ENCODE measurements at regions not wholly inside any gene's neighbourhood (a gene's known extent, or its start where the extent isn't known, plus 50 kb on each side); places are given as distances from the start of the nearest gene placed in this dataset.

DNA sequence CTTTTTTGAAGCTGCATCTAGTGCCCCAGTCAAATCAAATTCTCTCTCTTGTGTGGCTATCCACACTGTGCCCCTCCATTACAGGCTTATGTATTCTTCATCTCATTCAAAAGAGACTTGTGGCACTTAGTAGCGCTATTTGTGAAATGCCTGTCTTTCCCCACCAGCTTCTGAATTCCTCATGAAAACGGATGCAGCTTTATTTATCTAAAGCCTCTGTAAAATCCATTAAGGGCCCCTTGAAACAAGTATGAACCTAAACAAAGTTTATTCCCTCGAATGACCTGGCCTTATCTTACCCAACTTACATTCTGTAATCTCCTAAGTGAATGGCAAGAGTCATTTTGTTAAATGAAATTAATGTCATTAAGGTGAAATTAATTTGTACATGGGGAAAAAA lies 417.4 kb upstream of the PIK3C3 start:
- DNase-seq: no peak

DNA sequence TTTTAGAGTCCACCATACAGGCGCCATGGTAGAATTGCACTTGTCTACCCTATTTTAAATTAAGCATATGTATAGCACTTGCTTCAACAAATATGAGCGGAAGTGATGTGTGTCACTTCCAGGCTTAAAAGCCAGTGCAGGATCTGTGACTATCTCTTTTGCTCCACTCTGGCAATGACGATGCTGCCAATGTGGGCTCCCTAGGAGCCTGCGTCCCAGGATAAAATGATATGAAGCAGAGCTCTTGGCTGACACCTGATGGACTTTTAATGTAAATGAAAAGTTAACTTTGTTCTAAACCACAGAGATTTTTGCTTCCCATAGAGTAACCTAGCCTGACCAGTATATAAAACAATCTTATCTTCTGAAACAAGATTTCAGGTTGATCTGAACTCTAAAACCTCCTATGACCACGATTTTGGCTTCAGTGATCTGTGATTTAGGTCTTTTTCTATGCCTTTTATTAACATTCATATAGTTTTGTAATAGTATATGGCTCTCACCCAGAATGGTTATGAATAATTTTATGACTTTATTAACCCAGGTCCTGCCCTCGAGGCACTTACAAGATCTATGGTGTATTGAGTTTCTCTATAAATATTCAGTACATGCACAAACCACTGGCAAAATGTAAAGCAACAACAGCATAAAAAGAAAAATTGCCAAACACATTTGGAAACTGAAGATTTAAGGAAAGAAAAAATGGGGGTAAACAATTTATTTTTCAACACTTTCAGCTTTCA lies 422.5 kb upstream of the PIK3C3 start:
- peak; percentile 2 for DNase-seq

DNA sequence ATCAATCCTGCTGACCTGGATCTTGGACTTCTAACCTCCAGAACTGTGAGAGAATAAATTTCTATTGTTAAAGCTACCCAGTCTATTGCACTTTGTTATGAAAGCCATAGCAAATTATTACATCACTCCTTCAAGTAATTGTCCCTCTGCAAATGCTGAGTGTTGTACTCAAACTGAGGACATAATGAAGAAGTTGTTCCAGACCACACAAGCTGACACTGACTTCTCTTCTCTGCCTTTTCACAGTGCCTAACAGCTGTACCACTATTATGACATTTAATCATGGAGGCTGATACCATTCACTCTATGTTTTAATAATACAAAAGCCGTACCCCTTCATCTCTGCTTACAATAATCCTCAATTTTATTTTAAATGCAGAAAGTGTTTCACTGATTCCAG lies 424.1 kb upstream of the PIK3C3 start:
- DNase-seq: no peak

DNA sequence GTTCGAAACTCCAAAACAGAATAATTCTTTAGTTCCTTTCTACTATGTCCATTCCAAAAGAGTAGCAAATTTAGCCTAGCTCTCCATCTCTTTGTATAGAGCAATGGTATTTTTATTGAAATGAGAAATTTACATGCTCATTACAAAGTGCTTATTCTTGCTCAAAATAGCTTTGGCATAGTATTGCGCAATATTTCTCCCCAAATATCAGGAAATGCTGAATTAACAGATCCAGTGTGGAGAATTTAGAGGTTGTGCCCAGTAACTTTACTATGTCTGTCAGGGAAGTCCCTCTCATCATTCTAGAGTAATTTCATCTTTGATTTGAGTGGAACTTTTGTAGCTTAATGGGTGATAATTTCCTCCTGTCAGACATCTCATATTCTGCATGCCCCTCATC lies 425.9 kb upstream of the PIK3C3 start:
- no peak for DNase-seq

DNA sequence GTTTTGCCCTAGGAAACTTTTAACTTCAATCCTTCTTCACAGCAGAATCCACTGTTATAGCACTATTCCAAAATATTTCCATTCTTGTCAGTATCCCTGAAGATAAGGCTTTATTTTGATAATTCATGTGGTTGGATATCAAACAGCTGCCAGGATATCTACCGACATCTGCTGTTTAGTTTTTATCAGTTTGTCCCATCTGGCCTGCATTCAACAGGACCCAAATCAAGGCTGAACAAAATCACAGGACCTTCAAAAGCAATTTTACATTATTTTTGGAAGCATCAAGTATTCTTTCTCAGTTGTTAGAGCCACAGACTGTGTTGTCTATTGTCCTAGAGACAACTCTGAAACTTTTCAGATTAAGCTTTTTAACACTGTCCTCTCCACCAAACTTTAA lies 429.0 kb upstream of the PIK3C3 start:
- no peak for DNase-seq

DNA sequence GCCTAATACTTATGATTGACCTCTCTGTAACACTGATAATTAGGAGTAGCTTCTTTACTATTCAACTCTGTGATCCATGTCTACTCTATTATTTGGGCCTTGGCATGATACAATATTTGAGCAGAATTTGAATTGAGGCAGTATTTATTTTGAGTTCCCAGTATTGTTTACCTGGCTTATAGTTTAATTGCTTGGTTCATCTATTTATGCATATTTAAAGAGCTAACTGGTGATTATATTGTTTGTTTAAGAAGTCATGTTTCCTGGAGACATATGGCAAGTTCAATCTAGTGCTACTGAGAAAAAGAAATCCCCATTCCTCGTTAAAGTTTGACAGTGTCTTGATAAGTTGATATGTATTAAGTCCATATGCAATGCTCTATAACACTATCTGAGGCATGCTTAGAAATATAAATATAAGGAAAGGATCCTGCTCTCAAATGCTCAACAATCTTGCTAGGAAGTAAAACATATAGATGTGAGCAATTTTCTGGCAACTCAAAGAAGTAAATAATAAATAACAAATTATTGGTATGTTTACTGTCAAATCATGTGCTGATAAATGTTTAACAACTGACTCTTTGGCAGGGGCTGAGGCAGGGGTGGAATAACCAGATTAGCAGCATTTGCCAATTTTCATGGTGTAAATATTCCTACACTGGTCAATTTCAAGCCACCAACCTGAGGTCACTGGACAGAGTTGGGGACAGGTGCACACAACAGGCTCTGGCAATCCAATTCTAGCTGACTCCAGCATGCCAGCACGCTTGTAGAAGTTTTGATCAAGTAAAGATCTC lies 430.2 kb upstream of the PIK3C3 start:
- DNase-seq: no peak

DNA sequence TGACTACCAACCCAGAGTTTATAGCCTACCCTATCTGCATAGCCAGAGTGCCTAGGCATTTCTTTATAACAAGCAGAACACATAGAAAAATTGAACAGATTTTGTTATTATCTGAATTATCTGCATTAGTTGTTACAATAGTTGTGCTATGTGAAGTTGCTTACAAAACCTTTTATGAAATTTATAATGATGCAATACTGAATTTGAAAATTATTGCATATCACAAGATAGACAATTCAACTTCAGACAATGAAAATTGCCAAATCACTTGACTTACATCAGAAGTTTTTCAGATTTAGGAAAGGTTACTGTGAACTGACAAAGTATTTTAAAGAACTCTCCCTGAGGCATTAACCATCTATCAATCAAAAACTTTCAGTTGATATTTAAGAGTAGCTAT lies 437.9 kb upstream of the PIK3C3 start:
- DNase-seq: no peak

DNA sequence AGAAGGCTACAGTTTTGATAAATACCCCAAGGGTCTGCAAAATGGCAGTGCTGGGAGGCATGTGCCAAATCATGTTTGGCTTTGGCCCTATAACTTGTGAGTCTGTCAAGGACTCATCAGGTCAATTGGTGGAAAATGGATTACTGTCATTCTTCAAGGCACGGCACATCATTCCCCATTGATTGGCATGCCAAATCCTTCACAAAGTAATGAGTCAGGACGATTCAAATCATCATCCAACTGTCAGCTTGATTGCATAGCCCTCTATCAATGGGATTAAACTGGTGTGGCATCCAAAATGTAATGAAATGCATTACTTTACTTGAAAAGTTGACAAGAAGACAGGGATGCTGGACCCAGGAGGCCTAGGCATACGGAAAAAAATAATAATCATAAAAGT lies 441.6 kb upstream of the PIK3C3 start:
- DNase-seq: no peak

DNA sequence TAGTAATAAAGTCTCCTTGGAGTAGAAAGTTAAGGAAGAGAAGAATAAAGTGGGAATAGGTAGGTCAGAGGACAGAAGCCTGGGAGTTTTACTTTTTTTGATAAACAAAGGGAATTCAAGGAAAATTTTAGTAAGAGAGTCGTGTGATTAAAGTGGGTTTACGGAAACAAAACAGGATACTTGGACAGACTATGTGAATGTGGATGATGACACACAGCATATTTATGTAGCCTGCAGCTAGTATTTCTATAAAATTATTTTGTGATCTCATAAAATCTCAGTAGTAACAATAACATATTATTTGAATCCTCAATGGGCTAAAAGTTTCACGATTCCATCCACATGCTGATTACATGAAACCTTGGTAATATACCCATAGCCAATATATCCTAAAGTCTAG lies 450.7 kb upstream of the PIK3C3 start:
- DNase-seq: no peak

DNA sequence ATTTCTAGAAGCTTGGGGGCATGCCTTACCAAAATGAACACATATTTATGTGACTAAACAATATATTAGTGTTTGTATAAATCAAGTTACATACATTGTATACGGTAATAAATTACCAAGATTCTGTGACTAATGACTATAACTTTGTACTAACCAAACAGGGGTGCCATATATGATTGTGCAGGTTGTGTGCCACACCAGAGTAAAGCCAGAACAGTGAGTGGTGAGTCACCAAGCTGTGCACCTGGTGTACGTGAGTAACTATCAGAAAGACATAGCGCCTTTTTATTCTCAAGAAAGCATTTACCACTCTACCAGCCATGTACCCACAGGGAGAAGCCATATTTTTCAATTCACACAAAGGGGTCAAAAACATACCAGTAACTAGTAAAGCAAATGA lies 453.2 kb upstream of the PIK3C3 start:
- DNase-seq: no peak

DNA sequence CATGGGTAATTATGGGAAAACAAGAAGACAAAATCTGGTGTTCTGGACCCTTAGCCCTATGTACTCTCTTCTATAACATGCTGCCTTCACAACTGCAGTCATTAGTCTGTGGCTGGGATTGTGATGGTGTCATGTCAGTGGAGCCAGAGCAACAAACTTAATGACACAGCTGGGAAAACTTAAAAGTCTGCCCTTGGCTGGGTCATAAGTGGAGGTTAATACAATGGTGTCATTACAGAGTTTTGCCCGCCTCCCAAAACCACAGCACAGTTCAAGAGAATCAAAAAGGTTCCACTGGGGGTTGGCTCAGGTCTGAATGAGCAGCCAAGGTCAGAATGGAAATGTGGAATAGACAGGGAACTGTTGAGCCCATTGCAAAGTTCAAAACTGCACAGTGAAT lies 455.7 kb upstream of the PIK3C3 start:
- no peak for DNase-seq

DNA sequence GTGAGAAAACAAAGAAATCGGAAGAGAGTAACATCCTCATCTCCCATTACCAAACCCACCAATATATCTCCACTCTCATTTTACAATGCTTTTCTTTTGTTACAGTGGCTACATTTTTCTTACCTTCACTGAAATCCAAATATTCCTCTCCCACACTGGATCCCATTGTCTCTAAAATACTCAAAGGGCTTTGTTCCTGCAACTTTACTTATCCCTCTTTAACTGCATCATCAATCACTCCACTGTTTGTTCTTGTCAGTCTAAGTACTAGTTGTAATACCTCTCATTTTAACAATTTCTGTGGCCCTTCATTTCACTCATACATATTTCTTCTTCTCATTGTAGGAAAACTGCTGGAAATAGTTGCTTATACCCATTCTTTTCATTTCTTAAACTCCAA lies 464.2 kb upstream of the PIK3C3 start:
- DNase-seq: no peak

DNA sequence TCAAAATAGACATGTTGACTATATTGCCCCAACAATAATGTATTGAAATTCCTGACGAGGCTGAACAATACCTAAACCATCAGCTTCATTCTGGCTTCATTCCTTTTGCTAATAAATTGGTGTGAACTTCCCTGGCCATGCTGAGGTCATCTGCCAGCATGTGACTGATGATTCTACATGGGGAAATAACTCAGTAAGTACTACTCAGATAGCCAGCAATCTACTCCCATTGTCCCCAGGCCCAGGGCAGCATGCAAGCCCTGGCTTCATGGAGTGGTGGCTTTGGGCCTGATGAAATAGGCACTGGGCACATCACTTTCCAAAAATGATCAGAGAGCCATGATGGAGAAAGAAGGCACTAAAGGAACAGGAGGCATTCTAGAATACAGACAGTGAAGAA lies 468.5 kb upstream of the PIK3C3 start:
- no peak for DNase-seq

DNA sequence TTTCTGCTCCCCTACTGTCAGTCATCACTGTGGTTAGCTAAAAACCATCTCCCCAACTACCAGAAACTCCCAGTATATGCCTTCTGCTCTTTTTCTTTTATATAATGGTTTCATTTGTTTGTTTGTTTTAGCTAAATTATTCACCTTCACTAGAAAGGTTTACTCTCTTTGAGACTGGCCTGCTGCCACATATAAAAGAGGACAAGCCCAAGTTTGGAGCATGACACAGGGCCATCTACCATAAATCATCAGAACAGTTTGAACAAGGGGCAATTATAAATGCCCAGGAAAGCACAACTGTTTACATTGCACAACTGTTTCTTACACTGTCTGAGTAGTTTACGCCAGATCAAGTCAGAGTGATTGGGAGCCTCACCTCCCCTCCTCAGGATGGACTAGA lies 471.0 kb upstream of the PIK3C3 start:
- DNase-seq: no peak

DNA sequence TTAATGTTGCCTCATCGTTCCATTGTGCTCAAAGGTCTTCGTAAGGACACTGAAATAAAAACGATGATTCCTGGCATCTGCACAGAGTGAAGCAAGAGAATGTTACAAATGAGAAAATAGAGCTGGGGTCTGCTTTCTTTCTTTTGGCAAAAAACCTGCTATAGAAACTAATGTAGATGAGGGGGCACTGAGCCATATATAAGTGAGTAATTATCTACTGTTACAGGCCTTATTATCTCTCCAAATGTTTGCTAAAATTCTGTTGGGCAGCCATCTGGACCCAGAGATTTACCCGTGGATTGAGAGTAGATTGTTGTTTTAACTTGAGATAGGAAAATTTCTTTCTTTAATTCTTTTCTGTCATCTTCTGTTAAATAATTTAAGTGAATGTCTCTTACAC lies 472.5 kb upstream of the PIK3C3 start:
- no peak for DNase-seq

DNA sequence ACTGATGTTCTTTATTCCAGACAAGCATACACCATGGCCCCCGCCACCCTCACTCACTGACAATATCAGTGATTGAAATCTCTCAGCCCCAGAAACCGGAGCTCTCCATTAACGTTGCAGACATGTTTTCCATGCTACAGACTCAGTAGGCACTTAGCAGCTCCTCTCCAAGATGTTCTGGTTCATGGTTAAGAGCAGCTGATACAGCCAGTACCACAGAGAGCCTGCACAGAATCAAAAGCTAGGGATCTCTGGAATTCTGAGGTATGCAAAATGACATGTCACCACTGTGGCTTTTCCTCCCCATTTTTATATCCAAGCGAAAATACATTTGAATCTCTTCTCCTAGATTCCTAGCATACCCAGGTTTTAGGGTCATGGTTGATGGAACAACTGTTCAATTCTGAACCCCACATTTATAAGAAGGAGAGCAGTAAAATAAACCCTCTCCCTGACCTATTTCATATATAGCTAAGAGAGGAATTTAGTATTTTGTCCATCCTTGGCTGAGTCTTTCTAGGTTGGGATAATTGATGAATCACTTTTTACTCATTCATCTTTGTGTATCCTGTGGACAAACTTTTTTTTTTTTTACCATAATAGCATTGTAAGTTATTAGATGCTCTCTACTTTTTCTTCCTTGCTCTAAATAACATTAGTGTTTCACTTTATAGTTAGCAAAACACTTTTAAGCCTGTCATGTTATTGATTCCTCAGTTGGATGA lies 488.4 kb upstream of the PIK3C3 start:
- peak; percentile 13 for DNase-seq

DNA sequence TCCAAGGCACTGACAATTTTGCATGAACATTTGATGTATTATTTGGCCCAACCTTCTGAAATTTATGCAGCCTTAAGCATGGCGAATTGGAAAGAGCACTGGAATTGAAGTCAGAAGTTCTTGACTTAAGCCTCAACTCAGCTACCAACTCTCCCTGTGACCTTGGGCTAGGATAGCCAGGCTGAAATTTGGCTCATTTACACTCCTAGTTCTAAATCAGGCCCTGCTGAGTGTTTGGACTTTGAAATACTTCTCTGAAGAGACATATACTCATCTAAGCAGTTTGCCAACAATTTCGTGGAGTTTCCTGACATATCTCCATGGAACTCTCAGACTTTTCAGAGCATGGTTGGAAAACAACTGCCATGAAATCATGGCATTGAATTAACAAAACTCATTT lies 489.6 kb upstream of the PIK3C3 start:
- no peak for DNase-seq

DNA sequence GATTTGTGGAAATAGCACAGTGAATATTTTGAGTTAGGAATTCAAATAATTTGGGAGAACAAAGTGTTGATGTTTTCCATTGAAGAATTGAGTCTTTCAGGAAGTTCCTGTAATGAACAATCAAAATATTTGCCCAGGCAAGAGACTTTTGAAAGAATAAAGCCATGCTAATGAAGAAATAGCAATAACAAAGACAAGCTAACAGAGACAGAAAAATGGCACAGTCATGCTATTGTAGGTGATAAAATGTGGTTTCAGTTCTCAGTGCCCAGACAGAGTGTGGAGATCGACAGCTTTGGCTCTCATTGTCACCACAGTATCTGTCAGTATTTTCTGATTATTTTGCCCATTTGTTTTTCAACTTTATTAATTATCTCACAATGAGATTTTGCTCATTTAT lies 490.8 kb upstream of the PIK3C3 start:
- no peak for DNase-seq

DNA sequence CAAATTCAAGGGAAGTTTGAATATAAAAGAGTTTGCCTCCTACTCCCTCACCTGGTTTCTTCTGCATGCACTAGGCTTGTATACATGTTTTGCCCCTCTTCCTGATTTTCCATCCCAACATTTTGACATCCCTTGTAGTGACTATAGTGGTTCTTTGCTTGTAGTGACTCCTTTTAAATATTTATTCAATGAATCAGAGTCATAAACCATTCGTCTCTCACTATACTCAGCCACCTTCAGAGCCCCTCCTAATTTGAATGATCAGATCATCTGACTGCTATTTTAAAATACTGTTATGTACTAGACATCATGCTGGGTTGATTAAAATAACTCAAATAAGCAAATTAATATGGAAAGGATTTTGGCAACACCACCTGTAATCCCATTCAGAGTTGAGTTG lies 492.1 kb upstream of the PIK3C3 start:
- DNase-seq: peak; percentile 0

DNA sequence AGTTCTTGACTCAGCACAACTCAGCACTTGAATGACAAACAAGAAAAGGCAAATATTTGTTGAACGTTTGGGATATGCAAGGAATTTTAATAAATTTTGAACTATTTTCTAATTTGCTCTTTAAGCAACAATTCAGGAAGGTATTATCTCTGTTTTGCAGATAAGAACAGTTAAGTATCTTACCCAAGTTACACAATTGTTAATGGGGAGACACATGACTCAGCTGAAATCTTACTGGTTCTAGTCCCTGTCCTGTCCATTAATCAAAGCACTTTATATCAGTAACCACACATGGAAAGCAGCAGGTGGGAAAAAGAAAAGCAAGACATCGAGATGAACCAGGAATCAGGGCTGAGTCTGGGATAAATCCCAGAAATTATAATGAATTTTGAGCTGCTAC lies 493.9 kb upstream of the PIK3C3 start:
- no peak for DNase-seq

DNA sequence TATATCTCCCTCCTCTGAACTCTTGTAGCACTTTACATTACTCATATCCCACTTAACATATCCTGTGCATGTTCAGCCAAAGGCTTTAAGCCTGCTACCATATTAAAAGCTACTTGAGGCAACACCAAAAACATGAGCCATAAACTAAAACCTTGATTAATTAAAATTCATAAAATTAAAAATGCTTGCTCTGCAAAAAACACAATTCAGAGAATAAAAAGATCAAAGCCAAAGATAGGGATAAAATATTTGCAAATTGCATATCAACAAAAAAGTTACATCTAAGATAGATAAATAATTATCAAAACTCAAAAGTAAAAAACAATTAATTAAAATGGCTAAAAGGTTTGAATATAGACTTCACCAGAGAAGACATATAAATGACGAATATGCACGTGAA lies 495.4 kb upstream of the PIK3C3 start:
- no peak for DNase-seq

DNA sequence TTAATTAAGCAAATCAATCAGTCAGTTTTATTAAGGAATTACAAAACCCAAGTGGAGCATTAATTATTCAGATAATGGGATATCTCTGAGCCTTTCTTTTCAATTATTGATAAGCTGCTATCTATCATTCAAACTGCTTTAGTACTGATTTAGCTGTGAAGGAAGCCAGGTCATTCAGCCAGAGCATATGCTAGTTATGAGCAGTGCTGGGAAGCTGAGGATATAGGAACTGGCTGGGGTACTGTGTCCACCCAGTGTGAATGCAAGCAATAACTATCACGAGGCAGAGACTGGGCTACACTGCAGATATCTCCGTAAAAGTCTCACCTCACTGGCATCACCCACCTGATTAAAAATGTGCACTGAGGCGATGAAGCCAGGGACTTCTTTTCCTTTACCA lies 496.7 kb upstream of the PIK3C3 start:
- DNase-seq: no peak

DNA sequence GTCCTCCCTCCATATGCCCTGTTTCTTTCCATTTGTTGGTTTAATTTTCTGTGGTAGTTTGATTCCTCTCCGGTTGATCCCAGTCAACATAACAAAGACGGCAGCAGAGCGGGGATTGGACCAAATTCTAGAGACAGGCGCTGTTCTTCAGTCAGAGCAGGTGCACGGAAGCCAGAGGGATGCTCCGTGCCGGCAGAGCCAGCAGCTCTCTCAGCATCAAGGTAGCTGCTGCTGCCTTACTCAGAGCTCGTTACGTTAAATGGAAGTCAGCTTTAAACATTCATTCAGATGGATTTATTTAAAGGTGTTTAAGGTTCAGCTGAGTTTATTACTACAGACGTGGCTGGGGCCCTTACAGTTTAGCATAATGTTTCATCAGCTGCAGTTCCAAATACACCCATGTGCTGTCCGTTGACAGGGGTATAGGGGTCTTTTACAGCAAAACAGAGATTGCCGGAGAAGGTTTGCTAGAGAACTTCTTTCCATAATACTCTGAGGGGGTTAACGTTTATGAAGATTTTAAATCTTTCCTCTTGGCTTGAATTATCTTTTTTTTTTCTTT lies 497.2 kb upstream of the PIK3C3 start:
- DNase-seq: no peak

DNA sequence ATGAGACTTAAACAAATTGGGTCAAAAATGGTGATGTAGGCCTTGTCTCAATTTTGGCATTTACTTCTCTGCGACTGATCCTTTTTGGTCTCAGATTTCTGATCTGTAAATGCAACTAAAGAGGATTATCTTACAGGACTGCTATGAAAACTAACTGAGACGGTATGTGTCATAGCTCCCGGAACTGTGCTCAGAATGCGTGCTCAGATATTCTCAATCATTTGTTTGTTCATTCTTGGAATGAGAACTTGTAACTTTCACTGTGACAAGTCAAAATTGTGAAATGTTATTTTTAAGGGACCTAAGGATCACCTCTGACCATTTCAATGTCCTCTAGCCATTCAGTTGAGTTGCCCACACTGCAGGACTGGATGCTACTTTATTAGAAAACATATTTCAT lies 498.2 kb upstream of the PIK3C3 start:
- DNase-seq: no peak

Data from fibroblast of upper back skin (primary cell).